ENCODE measurements at regions not wholly inside any gene's neighbourhood (a gene's known extent, or its start where the extent isn't known, plus 50 kb on each side); places are given as distances from the start of the nearest gene placed in this dataset.
"Not testable (repeated sequence)": the region's sequence is repeated elsewhere in the genome, so short reads cannot be mapped to it uniquely, and the experiment has no call there.

DNA sequence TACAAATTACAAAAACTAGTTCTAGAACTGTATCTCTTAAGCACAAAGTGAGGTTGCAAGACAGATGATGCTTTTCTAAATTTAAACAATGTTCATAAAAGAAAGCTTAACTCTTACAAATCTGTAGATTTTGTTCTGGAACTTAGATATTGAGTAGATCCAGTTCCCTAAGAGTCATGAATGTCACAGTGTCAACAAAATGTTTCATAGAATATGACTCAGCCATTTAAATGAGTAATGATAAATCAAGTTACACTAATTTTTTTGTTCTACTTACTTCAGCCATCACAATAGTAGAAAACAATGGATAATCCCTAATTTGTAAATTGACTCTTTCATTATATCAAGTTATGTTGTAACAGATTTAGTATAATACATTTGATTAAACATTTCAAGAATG lies 239.7 kb downstream of the MEF2C start (continued):
- TF ChIP-seq, protein P1, sequence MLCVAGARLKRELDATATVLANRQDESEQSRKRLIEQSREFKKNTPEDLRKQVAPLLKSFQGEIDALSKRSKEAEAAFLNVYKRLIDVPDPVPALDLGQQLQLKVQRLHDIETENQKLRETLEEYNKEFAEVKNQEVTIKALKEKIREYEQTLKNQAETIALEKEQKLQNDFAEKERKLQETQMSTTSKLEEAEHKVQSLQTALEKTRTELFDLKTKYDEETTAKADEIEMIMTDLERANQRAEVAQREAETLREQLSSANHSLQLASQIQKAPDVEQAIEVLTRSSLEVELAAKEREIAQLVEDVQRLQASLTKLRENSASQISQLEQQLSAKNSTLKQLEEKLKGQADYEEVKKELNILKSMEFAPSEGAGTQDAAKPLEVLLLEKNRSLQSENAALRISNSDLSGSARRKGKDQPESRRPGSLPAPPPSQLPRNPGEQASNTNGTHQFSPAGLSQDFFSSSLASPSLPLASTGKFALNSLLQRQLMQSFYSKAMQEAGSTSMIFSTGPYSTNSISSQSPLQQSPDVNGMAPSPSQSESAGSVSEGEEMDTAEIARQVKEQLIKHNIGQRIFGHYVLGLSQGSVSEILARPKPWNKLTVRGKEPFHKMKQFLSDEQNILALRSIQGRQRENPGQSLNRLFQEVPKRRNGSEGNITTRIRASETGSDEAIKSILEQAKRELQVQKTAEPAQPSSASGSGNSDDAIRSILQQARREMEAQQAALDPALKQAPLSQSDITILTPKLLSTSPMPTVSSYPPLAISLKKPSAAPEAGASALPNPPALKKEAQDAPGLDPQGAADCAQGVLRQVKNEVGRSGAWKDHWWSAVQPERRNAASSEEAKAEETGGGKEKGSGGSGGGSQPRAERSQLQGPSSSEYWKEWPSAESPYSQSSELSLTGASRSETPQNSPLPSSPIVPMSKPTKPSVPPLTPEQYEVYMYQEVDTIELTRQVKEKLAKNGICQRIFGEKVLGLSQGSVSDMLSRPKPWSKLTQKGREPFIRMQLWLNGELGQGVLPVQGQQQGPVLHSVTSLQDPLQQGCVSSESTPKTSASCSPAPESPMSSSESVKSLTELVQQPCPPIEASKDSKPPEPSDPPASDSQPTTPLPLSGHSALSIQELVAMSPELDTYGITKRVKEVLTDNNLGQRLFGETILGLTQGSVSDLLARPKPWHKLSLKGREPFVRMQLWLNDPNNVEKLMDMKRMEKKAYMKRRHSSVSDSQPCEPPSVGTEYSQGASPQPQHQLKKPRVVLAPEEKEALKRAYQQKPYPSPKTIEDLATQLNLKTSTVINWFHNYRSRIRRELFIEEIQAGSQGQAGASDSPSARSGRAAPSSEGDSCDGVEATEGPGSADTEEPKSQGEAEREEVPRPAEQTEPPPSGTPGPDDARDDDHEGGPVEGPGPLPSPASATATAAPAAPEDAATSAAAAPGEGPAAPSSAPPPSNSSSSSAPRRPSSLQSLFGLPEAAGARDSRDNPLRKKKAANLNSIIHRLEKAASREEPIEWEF (IDR thresholded peaks at IDR 0.05; ENCODE audit: insufficient replicate concordance, low read depth, low read length) = no peak

DNA sequence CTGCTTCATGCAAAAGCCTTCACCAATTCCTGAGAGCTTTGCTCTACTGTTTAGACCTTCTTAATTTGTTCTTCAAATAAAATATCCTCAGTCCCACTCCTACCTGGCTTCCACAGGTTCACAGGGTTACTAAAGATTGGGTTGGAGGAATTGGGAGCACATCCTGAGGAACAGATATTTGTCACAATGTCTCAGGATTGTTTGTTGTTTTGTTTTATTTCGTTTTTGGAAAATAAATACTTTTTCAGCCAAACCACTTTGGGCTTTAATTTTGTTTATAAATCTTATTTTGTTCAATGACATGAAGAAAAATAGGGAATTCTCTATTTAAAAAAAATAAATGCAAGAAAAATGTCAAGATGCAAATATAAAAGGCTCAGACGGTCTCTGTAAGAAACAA lies 249.0 kb downstream of the MEF2C start:
- Histone ChIP-seq H2AFZ (ENCODE audit: control insufficient read depth, low read depth, low read length) (no peak overlapping the region), H3K4me2 (ENCODE audit: control insufficient read depth, insufficient read depth) (no peak overlapping the region), H3K9ac (ENCODE audit: control insufficient read depth, insufficient read depth, low read length) (no peak overlapping the region), H3K9me3 (replicated peaks; ENCODE audit: control insufficient read depth, insufficient read depth, low read length) (no peaks in the 10 kb centered on the region), H3K27ac (ENCODE audit: control insufficient read depth, insufficient read depth) (no peak overlapping the region), H3K79me2 (ENCODE audit: control insufficient read depth, insufficient read depth, low read length) (no peaks in the 10 kb centered on the region), H3K4me3 (no peak overlapping the region), H4K20me1 (ENCODE audit: control insufficient read depth, insufficient read depth) (no peaks in the 10 kb centered on the region), H3K4me1 (ENCODE audit: control insufficient read depth, insufficient read depth, low read length) (no peaks in the 10 kb centered on the region), H3K27me3 (replicated peaks in 1 of 2; ENCODE audit: control insufficient read depth in 2 of 2, insufficient read depth in 2 of 2, low read length in 1 of 2) (peaks cover 0 to 4% of the 10 kb centered on the region in 2 experiments; a peak in 2 of 4 replicates), H3K36me3 (ENCODE audit: control insufficient read depth in 2 of 2, insufficient read depth in 2 of 2, low read length in 1 of 2) (no peaks in the 10 kb centered on the region)
- BruUV-seq (replicated peaks) = no TSS peak
- in situ Hi-C loops (cut with MboI) (no loop called here), intact Hi-C loops (cut with micrococcal nuclease; ENCODE audit: unreplicated experiment) (no loop called here)
- TF ChIP-seq MEF2B (IDR thresholded peaks at IDR 0.05; ENCODE audit: partially characterized antibody, poor library complexity, severe bottlenecking) (no peak), BMI1 (IDR thresholded peaks at IDR 0.05; ENCODE audit: borderline replicate concordance) (peak; percentile 45; the same call in 1 of the 2 replicates)
- ChIA-PET RAD21 (ENCODE audit: unreplicated experiment) (no interaction called here), POLR2A (no interaction called here), SMC1A (ENCODE audit: uncharacterized antibody, unreplicated experiment) (no interaction called here), CTCF (no interaction called here)
- WGBS (ENCODE audit: insufficient coverage, insufficient replicate concordance, low lambda C conversion rate, missing lambda C conversion rate) = 0% methylated on average over 2 of the region's 2 CpGs
- no peak for ATAC-seq
- no peak for FAIRE-seq
- DNase-seq (ENCODE audit: low read depth, low spot score) = no peak

DNA sequence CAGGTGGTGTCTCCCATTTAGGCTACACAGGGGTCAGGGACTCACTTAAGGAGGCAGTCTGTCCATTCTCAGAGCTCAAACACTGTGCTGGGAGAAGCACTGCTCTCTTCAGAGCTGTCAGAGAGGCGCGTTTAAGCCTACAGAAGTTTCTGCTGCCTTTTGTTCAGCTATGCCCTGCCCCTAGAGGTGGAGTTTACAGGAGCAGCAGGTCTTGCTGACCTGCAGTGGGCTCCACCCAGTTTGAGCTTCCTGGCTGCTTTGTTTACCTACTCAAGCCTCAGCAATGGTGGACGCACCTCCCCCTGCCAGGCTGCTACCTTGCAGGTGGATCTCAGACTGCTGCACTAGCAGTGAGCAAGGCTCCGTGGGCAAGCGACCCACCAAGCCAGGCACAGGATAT lies 260.1 kb downstream of the MEF2C start:
- FAIRE-seq; SMC1A ChIA-PET (ENCODE audit: uncharacterized antibody, unreplicated experiment); RAD21 ChIA-PET (ENCODE audit: unreplicated experiment): not testable (repeated sequence)

DNA sequence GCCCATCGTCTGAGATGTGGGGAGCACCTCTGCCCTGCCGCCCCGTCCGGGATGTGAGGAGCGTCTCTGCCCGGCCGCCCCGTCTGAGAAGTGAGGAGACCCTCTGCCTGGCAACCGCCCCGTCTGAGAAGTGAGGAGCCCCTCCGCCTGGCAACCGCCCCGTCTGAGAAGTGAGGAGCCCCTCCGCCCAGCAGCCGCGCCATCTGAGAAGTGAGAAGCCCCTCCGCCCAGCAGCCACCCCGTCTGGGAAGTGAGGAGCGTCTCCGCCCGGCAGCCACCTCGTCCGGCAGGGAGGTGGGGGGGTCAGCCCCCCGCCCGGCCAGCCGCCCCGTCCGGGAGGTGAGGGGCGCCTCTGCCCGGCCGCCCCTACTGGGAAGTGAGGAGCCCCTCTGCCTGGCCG lies 267.2 kb downstream of the MEF2C start:
- H3K9ac ChIP-seq (ENCODE audit: control insufficient read depth, insufficient read depth, low read length); BruUV-seq (replicated peaks); RAD21 ChIA-PET (ENCODE audit: unreplicated experiment): not testable (repeated sequence)

More for the DNA sequence above, 260.1 kb downstream of the MEF2C start:
- H3K36me3 ChIP-seq (ENCODE audit: control insufficient read depth in 2 of 2, insufficient read depth in 2 of 2, low read length in 1 of 2); H3K79me2 ChIP-seq (ENCODE audit: control insufficient read depth, insufficient read depth, low read length); BruUV-seq (replicated peaks); H3K4me3 ChIP-seq; intact Hi-C loops (cut with micrococcal nuclease; ENCODE audit: unreplicated experiment); H2AFZ ChIP-seq (ENCODE audit: control insufficient read depth, low read depth, low read length); H3K4me2 ChIP-seq (ENCODE audit: control insufficient read depth, insufficient read depth); H4K20me1 ChIP-seq (ENCODE audit: control insufficient read depth, insufficient read depth); H3K9me3 ChIP-seq (replicated peaks; ENCODE audit: control insufficient read depth, insufficient read depth, low read length); POLR2A ChIA-PET; in situ Hi-C loops (cut with MboI); H3K27ac ChIP-seq (ENCODE audit: control insufficient read depth, insufficient read depth); CTCF ChIA-PET; H3K27me3 ChIP-seq (replicated peaks in 1 of 2; ENCODE audit: control insufficient read depth in 2 of 2, insufficient read depth in 2 of 2, low read length in 1 of 2); ATAC-seq; H3K9ac ChIP-seq (ENCODE audit: control insufficient read depth, insufficient read depth, low read length); DNase-seq (ENCODE audit: low read depth, low spot score); H3K4me1 ChIP-seq (ENCODE audit: control insufficient read depth, insufficient read depth, low read length): not testable (repeated sequence)
- 30% methylated on average over 5 of the region's 5 CpGs for WGBS (ENCODE audit: insufficient coverage, insufficient replicate concordance, low lambda C conversion rate, missing lambda C conversion rate)

More for the DNA sequence above, 267.2 kb downstream of the MEF2C start:
- H3K36me3 ChIP-seq (ENCODE audit: control insufficient read depth in 2 of 2, insufficient read depth in 2 of 2, low read length in 1 of 2); H2AFZ ChIP-seq (ENCODE audit: control insufficient read depth, low read depth, low read length); DNase-seq (ENCODE audit: low read depth, low spot score); H4K20me1 ChIP-seq (ENCODE audit: control insufficient read depth, insufficient read depth); H3K79me2 ChIP-seq (ENCODE audit: control insufficient read depth, insufficient read depth, low read length); POLR2A ChIA-PET; FAIRE-seq; SMC1A ChIA-PET (ENCODE audit: uncharacterized antibody, unreplicated experiment); H3K9me3 ChIP-seq (replicated peaks; ENCODE audit: control insufficient read depth, insufficient read depth, low read length); ATAC-seq; H3K4me2 ChIP-seq (ENCODE audit: control insufficient read depth, insufficient read depth); H3K27ac ChIP-seq (ENCODE audit: control insufficient read depth, insufficient read depth); H3K4me1 ChIP-seq (ENCODE audit: control insufficient read depth, insufficient read depth, low read length); H3K4me3 ChIP-seq; intact Hi-C loops (cut with micrococcal nuclease; ENCODE audit: unreplicated experiment); CTCF ChIA-PET; in situ Hi-C loops (cut with MboI); H3K27me3 ChIP-seq (replicated peaks in 1 of 2; ENCODE audit: control insufficient read depth in 2 of 2, insufficient read depth in 2 of 2, low read length in 1 of 2): not testable (repeated sequence)
- 87% methylated on average over 7 of the region's 32 CpGs for WGBS (ENCODE audit: insufficient coverage, insufficient replicate concordance, low lambda C conversion rate, missing lambda C conversion rate)

Measured in GM12878 (cell line).